HepG2 (cell line): ENCODE measurements at regions not wholly inside any gene's neighbourhood (a gene's known extent, or its start where the extent isn't known, plus 50 kb on each side); places are given as distances from the start of the nearest gene placed in this dataset.

Experiments used
- ATAC-seq: fragments of 200-7000 bp; cut with Tn5 transposase; 3 replicates; pipeline ENCODE4 v1.9.1; 2020; ENCODE audit warnings: mild to moderate bottlenecking, moderate library complexity
- BruUV-seq: library from RNA; stranded (reverse); fragments of 400-500 nt; replicated peaks from 2 replicates; lab custom pipeline; 2021; lab: Mats Ljungman, UMichigan
- CTCF ChIA-PET: fragments of 300-600 bp; formaldehyde crosslinking; extraction: SDS; loops from one replicate; lab custom pipeline; 2021; ENCODE audit warnings: low total read pairs, inconsistent platforms, low intra/inter-chr PET ratio; lab: Yijun Ruan, JAX
- POLR2A ChIA-PET: fragments of 350-600 bp; sonication (Branson Sonifier 250); formaldehyde crosslinking; loops from one replicate; lab custom pipeline; 2020; ENCODE audit warnings: antibody characterized with exemption, inconsistent platforms; lab: Yijun Ruan, JAX
- DNase-seq: peaks from one replicate; pipeline ENCODE4 v3.0.0-alpha.2; 2015; ENCODE audit warnings: low spot score
- FAIRE-seq: peaks from 3 replicates; lab custom pipeline; 2011; peaks lifted over from hg19 to GRCh38; lab: Jason Lieb, UNC
- H2AFZ ChIP-seq: one replicate; pipeline ENCODE4 v1.6.1; 2011; ENCODE audit warnings: low read length, inconsistent platforms
- H3K27ac ChIP-seq: fragments of 300-600 bp; 3 replicates; pipeline ENCODE4 v1.8.0; 2011; ENCODE audit warnings: mixed run types, mild to moderate bottlenecking, mixed read lengths, low read length, inconsistent platforms; ENCODE audit not compliant: insufficient read depth; ENCODE audit errors: extremely low read length
- H3K27me3 ChIP-seq, 2 experiments: fragments of 200-600 bp in 1 of 2; 2 replicates in 1 of 2; 3 replicates in 1 of 2; pipeline versions ENCODE4 v1.6.0 to v1.8.0; 2011; ENCODE audit warnings: low read length in 2 of 2, mild to moderate bottlenecking in 2 of 2, moderate library complexity in 2 of 2, inconsistent platforms in 1 of 2; ENCODE audit not compliant: insufficient read depth in 2 of 2, control insufficient read depth in 1 of 2
- H3K36me3 ChIP-seq, 2 experiments: fragments of 200-600 bp in 1 of 2; replicated peaks in 1 of 2; 2 replicates in 1 of 2; 3 replicates in 1 of 2; pipeline versions ENCODE4 v1.5.1 to v1.8.0; 2011; ENCODE audit warnings: low read length in 2 of 2, inconsistent platforms in 1 of 2; ENCODE audit not compliant: insufficient read depth in 2 of 2, control insufficient read depth in 1 of 2
- H3K4me1 ChIP-seq: 2 replicates; pipeline ENCODE4 v1.5.1; 2012; ENCODE audit warnings: low read length, inconsistent platforms; ENCODE audit not compliant: insufficient read depth
- H3K4me2 ChIP-seq: 2 replicates; pipeline ENCODE4 v1.6.0; 2011; ENCODE audit warnings: low read depth, low read length, inconsistent platforms
- H3K4me3 ChIP-seq, 3 experiments: fragments of 200-600 bp in 1 of 3; sonication (generic), shearing (Covaris generic) in 1 of 3; replicated peaks in 1 of 3; 2 replicates each; pipeline ENCODE4 v1.5.1; 2011 to 2016; ENCODE audit warnings: low read length in 3 of 3, inconsistent platforms in 2 of 3, low read depth in 2 of 3, mild to moderate bottlenecking in 2 of 3, control low read depth in 1 of 3, mixed read lengths in 1 of 3; ENCODE audit not compliant: insufficient read depth in 1 of 3
- H3K79me2 ChIP-seq: one replicate; pipeline ENCODE4 v1.6.1; 2011; ENCODE audit warnings: low read length, inconsistent platforms; ENCODE audit not compliant: insufficient read depth
- H3K9ac ChIP-seq: 2 replicates; pipeline ENCODE4 v1.6.0; 2011; ENCODE audit warnings: mild to moderate bottlenecking, low read depth, low read length, inconsistent platforms; ENCODE audit not compliant: insufficient read depth
- H3K9me3 ChIP-seq: 2 replicates; pipeline ENCODE4 v1.5.1; 2012; ENCODE audit warnings: mild to moderate bottlenecking, low read length
- H4K20me1 ChIP-seq: 2 replicates; pipeline ENCODE4 v1.6.0; 2011; ENCODE audit warnings: inconsistent platforms, mild to moderate bottlenecking, low read length, moderate library complexity; ENCODE audit not compliant: insufficient read depth
- ARNTL ChIP-seq: sonication (generic); formaldehyde crosslinking; IDR thresholded peaks from 2 replicates; pipeline ENCODE4 v1.4.0; 2020; ENCODE audit warnings: mild to moderate bottlenecking, missing genetic modification reagents
- DDIT3 ChIP-seq: sonication (generic); formaldehyde crosslinking; IDR thresholded peaks from 2 replicates; pipeline ENCODE4 v1.4.0; 2020; ENCODE audit warnings: mild to moderate bottlenecking, missing genetic modification reagents
- FOXA1 ChIP-seq, 2 experiments: fragments of 450-650 bp in 1 of 2; sonication (generic) in 1 of 2; formaldehyde crosslinking in 1 of 2; IDR thresholded peaks; 2 replicates each; pipeline versions ENCODE4 v1.4.0 to v1.6.1; 2016 to 2020; ENCODE audit warnings: missing genetic modification reagents in 1 of 2
- HNF1B ChIP-seq: sonication (generic); formaldehyde crosslinking; IDR thresholded peaks from 2 replicates; pipeline ENCODE4 v1.5.1; 2020; ENCODE audit warnings: mild to moderate bottlenecking, moderate library complexity, missing genetic modification reagents
- HOXA5 ChIP-seq: sonication (generic); formaldehyde crosslinking; IDR thresholded peaks from 2 replicates; pipeline ENCODE4 v1.4.0; 2020; ENCODE audit warnings: missing genetic modification reagents
- IKZF1 ChIP-seq: fragments of 450-650 bp; IDR thresholded peaks from 2 replicates; pipeline ENCODE4 v1.7.1; 2016
- NAIF1 ChIP-seq: sonication (generic); formaldehyde crosslinking; IDR thresholded peaks from 2 replicates; pipeline ENCODE4 v1.5.0; 2020; ENCODE audit warnings: mild to moderate bottlenecking, missing genetic modification reagents, borderline replicate concordance
- PAWR ChIP-seq: sonication (generic); formaldehyde crosslinking; IDR thresholded peaks from 2 replicates; pipeline ENCODE4 v1.4.0; 2020; ENCODE audit warnings: missing genetic modification reagents, mild to moderate bottlenecking, borderline replicate concordance
- RBAK ChIP-seq: sonication (generic); formaldehyde crosslinking; IDR thresholded peaks from 2 replicates; pipeline ENCODE4 v1.5.1; 2020; ENCODE audit warnings: mild to moderate bottlenecking, missing genetic modification reagents
- SMAD9 ChIP-seq: sonication (generic); formaldehyde crosslinking; IDR thresholded peaks from 2 replicates; pipeline ENCODE4 v1.5.1; 2020; ENCODE audit warnings: mild to moderate bottlenecking, missing genetic modification reagents
- YEATS2 ChIP-seq: sonication (generic); formaldehyde crosslinking; IDR thresholded peaks from 2 replicates; pipeline ENCODE4 v1.4.0; 2020; ENCODE audit warnings: missing genetic modification reagents, borderline replicate concordance
- ZNF280B ChIP-seq: sonication (generic); formaldehyde crosslinking; IDR thresholded peaks from 2 replicates; pipeline ENCODE4 v1.5.0; 2020; ENCODE audit warnings: missing genetic modification reagents, mild to moderate bottlenecking, borderline replicate concordance
- ZNF460 ChIP-seq: sonication (generic); formaldehyde crosslinking; IDR thresholded peaks from 2 replicates; pipeline ENCODE4 v1.5.1; 2020; ENCODE audit warnings: missing genetic modification reagents, mild to moderate bottlenecking, borderline replicate concordance
- ZNF768 ChIP-seq: sonication (generic); formaldehyde crosslinking; IDR thresholded peaks from 2 replicates; pipeline ENCODE4 v1.4.0; 2020; ENCODE audit warnings: missing genetic modification reagents
- WGBS: methylation state at CpG from one replicate; pipeline ENCODE4 v1.1.6; 2017; ENCODE audit warnings: low lambda C conversion rate; 5-methylcytosine and 5-hydroxymethylcytosine counted together
- in situ Hi-C: cut with HindIII; loops from 2 replicates; pipeline ENCODE4 v1.10.0; 2017; ENCODE audit warnings: low pct_unique_long_range_greater_than_20kb; ENCODE audit not compliant: extremely low pct_ligation_motif_present
- intact Hi-C: fragments of 100-400 bp; cut with micrococcal nuclease; formaldehyde crosslinking; loops from one replicate; pipeline ENCODE4 v1.10.0; 2022; ENCODE audit not compliant: unreplicated experiment

GRCh38 chr13:103615771-103616170 is 549.6 kb upstream of the SLC10A2 start:
- Histone ChIP-seq H3K4me1 (no peaks in the 10 kb centered on the region), H3K9me3 (peaks cover 33% of the 10 kb centered on the region), H3K27me3 (no peaks in the 10 kb centered on the region), H3K79me2 (no peaks in the 10 kb centered on the region), H2AFZ (no peak overlapping the region), H3K4me3 (no peak overlapping the region), H3K4me2 (no peak overlapping the region), H3K27ac (no peak overlapping the region), H3K36me3 (no peaks in the 10 kb centered on the region), H3K9ac (no peak overlapping the region), H4K20me1 (no peaks in the 10 kb centered on the region)
- POLR2A ChIA-PET: no interaction called here
- ATAC-seq (no peak), DNase-seq (no peak), FAIRE-seq (no peak)
- TF ChIP-seq HNF1B: no peak
- TF ChIP-seq YEATS2 (CRISPR knock-in tag): no peak
- BruUV-seq: no TSS peak
- 32% methylated on average over 4 of the region's 4 CpGs for WGBS
- intact Hi-C loops (no loop called here), in situ Hi-C loops (no loop called here)
- CTCF ChIA-PET: no interaction called here

DNA sequence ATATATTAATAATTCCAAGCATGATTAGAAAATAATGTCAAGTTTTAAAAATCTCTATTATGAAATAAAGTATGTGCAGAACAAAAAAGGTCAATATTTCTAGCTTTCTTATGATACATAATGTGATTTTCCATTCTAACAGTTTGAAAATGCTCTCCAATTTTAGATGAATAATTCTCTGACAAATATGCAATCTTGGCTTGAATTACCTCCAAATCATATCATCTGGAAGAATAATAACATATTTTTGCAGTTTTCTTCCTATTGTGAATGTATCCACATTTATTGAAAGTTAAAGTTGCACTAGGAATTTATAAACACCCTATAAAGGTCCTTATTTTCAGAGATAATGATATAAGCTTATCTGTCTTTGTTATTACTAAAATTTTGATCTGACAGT is 548.5 kb upstream of the SLC10A2 start:
- ATAC-seq (no peak), FAIRE-seq (no peak), DNase-seq (no peak)
- Histone ChIP-seq H3K4me2 (no peak overlapping the region), H3K4me3 (no peak overlapping the region), H3K4me1 (no peaks in the 10 kb centered on the region), H3K9ac (no peak overlapping the region), H4K20me1 (no peaks in the 10 kb centered on the region), H3K27me3 (no peaks in the 10 kb centered on the region), H3K9me3 (peaks cover 39% of the 10 kb centered on the region), H2AFZ (no peak overlapping the region), H3K36me3 (no peaks in the 10 kb centered on the region), H3K79me2 (no peaks in the 10 kb centered on the region), H3K27ac (no peak overlapping the region)
- no TSS peak for BruUV-seq
- CTCF ChIA-PET: no interaction called here
- intact Hi-C loops (no loop called here), in situ Hi-C loops (no loop called here)
- TF ChIP-seq SMAD9 (CRISPR knock-in tag) (no peak), ZNF768 (CRISPR knock-in tag) (no peak), NAIF1 (CRISPR knock-in tag) (no peak), ZNF280B (CRISPR knock-in tag) (no peak), RBAK (no peak), HNF1B (no peak), HOXA5 (no peak), IKZF1 (no peak), PAWR (CRISPR knock-in tag) (no peak), FOXA1 (IDR thresholded peaks at IDR 0.05) (no peak), FOXA1 (CRISPR knock-in tag; IDR thresholded peaks at IDR 0.05) (no peak), DDIT3 (no peak), ARNTL (no peak), ZNF460 (no peak)
- POLR2A ChIA-PET: no interaction called here
